Bronchial epithelial cell (primary cell): ENCODE measurements at regions not wholly inside any gene's neighbourhood (a gene's known extent, or its start where the extent isn't known, plus 50 kb on each side); places are given as distances from the start of the nearest gene placed in this dataset.
A peak's percentile ranks its signal among the peaks of the same experiment; 100 is the strongest.

ENCODE experiments used
- DNase-seq: peaks from one replicate; pipeline ENCODE4 v3.0.0-alpha.2; 2010; ENCODE audit warnings: low read depth
- FAIRE-seq: peaks from 2 replicates; lab custom pipeline; 2011; peaks lifted over from hg19 to GRCh38; lab: Jason Lieb, UNC
- H3K27me3 ChIP-seq: 2 replicates; pipeline ENCODE4 v1.5.1; 2011; ENCODE audit warnings: low read length; ENCODE audit not compliant: control insufficient read depth, insufficient read depth
- H3K36me3 ChIP-seq: 2 replicates; pipeline ENCODE4 v1.5.1; 2011; ENCODE audit warnings: low read length; ENCODE audit not compliant: control insufficient read depth, insufficient read depth
- H3K4me3 ChIP-seq: 2 replicates; pipeline ENCODE4 v1.5.1; 2011; ENCODE audit warnings: mild to moderate bottlenecking, low read depth, low read length, control low read depth
- TF ChIP-seq, protein P1 (sequence below): IDR thresholded peaks from 2 replicates; pipeline ENCODE4 v1.5.1; 2011; ENCODE audit warnings: mild to moderate bottlenecking, moderate library complexity, low read length, control low read depth, inconsistent platforms; ENCODE audit not compliant: insufficient read depth, severe bottlenecking

DNA sequence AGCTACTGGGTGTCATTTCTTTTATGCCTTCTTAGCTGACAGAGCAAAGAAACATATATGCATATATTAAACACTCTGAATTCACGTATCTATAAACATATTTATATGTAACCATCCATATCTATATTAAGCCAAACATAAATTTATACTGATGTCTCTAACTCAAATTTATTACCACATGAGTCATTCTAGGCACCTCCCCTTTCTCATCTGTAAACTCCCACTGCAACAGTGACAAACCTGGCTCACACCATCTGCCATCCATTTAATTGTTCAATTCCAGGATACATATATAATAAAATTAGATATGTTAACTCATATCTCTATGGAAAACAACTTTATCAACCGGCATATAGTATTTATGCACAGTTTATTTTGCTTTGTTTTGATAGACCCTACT, 722.3 kb downstream of the SORCS1 start:
- FAIRE-seq (no peak), DNase-seq (no peak)
- Histone ChIP-seq H3K36me3 (no peaks in the 10 kb centered on the region), H3K4me3 (no peak overlapping the region), H3K27me3 (no peaks in the 10 kb centered on the region)
- TF ChIP-seq, protein P1, sequence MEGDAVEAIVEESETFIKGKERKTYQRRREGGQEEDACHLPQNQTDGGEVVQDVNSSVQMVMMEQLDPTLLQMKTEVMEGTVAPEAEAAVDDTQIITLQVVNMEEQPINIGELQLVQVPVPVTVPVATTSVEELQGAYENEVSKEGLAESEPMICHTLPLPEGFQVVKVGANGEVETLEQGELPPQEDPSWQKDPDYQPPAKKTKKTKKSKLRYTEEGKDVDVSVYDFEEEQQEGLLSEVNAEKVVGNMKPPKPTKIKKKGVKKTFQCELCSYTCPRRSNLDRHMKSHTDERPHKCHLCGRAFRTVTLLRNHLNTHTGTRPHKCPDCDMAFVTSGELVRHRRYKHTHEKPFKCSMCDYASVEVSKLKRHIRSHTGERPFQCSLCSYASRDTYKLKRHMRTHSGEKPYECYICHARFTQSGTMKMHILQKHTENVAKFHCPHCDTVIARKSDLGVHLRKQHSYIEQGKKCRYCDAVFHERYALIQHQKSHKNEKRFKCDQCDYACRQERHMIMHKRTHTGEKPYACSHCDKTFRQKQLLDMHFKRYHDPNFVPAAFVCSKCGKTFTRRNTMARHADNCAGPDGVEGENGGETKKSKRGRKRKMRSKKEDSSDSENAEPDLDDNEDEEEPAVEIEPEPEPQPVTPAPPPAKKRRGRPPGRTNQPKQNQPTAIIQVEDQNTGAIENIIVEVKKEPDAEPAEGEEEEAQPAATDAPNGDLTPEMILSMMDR = no peak

DNA sequence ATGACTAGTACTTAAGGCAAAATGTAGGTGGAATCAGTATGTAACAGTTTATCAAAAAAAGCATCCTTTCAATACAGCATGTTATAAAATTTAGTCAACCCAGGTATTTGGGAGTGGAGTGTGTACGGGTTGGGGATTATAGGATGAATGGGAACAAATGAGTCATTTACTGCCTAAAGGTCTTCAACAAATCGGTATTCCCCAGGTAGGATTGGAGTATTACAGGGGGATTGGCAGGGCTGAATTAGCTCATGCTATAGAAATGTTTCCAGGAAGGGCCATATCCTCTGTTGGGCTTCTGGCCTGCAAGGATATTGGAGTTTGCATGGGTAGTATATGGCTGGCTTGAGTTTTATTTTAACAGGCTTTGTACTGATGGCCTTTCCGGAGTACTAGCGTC, 723.7 kb downstream of the SORCS1 start:
- no peak for FAIRE-seq
- TF ChIP-seq, protein P1 = no peak
- peak; percentile 94 for DNase-seq

DNA sequence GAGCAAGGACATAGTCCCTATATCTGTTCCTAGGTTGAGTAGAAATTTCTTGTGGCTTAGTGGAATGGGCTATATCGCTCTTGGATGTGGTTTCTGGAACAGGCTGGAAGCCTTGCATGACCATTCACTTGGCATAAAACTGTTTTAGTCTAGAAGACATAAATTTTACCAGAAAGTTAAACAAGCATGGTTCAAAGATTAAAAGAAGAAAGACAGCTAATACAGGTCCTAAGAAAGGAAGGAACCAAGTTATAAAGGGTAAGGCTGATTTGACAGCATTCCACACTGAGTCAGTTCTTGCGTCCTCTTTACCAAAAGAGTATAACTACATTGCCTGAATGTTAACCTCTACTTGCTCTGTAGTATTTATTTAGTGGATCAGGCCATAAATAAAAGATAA, 724.2 kb downstream of the SORCS1 start:
- H3K36me3 ChIP-seq = no peaks in the 10 kb centered on the region
- FAIRE-seq (no peak), DNase-seq (no peak)
- TF ChIP-seq, protein P1 = no peak
- H3K4me3 ChIP-seq = no peak overlapping the region
- no peaks in the 10 kb centered on the region for H3K27me3 ChIP-seq

More for the DNA sequence above, 723.7 kb downstream of the SORCS1 start:
- H3K27me3 ChIP-seq = no peaks in the 10 kb centered on the region
- H3K4me3 ChIP-seq = no peak overlapping the region
- H3K36me3 ChIP-seq = no peaks in the 10 kb centered on the region

DNA sequence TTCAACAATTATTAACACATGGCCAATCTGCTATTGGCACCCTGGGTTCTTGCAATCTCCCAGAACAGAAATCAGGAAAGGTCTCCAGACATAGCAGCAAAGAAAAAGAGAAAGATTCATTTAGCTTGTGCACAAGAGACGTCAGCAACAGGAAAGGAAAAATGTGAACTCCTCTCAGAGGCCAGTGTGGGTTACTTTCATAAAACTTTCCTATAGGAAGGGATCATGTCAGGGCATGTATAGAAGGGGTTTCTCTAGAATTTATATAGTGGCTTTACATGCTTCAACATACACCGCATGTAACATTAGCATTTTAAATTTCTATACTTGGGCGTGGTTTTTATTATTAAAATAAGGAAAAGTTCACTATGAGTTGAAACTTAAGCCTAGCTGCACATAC, 725.1 kb downstream of the SORCS1 start:
- FAIRE-seq = no peak
- no peaks in the 10 kb centered on the region for H3K36me3 ChIP-seq

DNA sequence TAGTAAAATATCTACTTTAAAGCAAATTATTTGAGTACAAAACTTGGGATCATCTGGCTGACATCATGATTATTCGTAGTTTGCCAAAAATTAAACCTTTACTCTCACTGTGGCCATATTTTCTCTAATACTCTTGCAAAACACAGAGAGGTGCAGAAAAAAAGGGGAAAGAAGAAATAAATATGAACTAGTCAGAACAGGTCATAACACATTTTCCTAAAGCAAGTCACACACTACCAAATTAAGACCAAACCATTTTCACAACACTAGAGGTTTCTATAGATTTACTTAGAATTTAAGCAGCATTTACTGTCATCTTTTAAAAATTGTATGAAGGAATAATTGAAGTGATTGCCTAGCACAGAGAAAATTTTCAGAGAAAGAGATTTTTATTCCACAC, 726.1 kb downstream of the SORCS1 start:
- TF ChIP-seq, protein P1 = no peak
- FAIRE-seq (no peak), DNase-seq (peak; percentile 78)
- H3K27me3 ChIP-seq = no peaks in the 10 kb centered on the region
- H3K36me3 ChIP-seq = no peaks in the 10 kb centered on the region
- no peak overlapping the region for H3K4me3 ChIP-seq

More for the DNA sequence above, 725.1 kb downstream of the SORCS1 start:
- no peak overlapping the region for H3K4me3 ChIP-seq
- H3K27me3 ChIP-seq = no peaks in the 10 kb centered on the region
- TF ChIP-seq, protein P1 = no peak
- DNase-seq = peak; percentile 61

DNA sequence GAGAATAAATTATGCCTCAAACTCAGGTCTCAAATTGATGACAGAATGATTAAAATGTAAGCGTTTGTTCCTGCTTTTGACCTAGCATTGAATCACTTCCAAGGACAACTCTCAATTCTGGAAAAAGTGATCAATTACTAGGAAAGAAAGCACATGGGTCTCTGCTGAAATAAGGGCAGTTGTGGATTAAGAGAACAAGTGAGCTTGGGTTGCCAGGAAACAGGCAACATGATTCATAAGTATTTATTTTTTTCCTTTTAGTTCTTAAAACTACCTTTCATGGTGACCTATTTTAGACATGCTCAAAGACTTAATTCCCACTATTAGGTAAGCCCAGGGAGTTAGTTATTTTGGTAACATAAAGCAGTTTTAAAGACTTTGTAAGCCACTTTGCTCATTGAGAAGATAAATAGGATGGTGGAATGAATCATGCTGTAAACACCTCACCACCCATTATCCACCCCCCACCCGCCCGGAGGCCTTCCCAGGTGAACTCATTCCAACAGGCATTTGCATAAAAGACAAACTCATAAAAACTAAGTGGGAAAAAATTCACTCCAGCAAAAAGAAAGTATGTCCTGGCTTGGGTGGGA, 728.3 kb downstream of the SORCS1 start:
- Histone ChIP-seq H3K4me3 (no peak overlapping the region), H3K27me3 (no peaks in the 10 kb centered on the region), H3K36me3 (no peaks in the 10 kb centered on the region)
- FAIRE-seq = no peak
- DNase-seq = peak; percentile 91
- TF ChIP-seq, protein P1 = no peak
